ENCODE measurements at regions not wholly inside any gene's neighbourhood (a gene's known extent, or its start where the extent isn't known, plus 50 kb on each side); places are given as distances from the start of the nearest gene placed in this dataset.

GRCh38 chr5:126354858-126355731, 68.1 kb upstream of the GRAMD2B start:
- TF ChIP-seq CTCF (IDR thresholded peaks at IDR 0.05) (no peak), POLR2A (IDR thresholded peaks at IDR 0.05) (no peak)

Data from lower leg skin (tissue), 3 donors.